Astrocyte (in vitro differentiated cells and primary cell): ENCODE measurements at regions not wholly inside any gene's neighbourhood (a gene's known extent, or its start where the extent isn't known, plus 50 kb on each side); places are given as distances from the start of the nearest gene placed in this dataset.

Experiments used
- DNase-seq: peaks from one replicate; pipeline ENCODE4 v3.0.0-alpha.2; 2010; ENCODE audit warnings: low read depth
- FAIRE-seq: peaks from 2 replicates; lab custom pipeline; 2011; peaks lifted over from hg19 to GRCh38; lab: Jason Lieb, UNC
- H2AFZ ChIP-seq: 2 replicates; pipeline ENCODE4 v1.6.0; 2012; ENCODE audit warnings: low read depth, low read length, inconsistent platforms
- H3K27ac ChIP-seq: 2 replicates; pipeline ENCODE4 v1.5.1; 2011; ENCODE audit warnings: low read depth, low read length, inconsistent platforms
- H3K27me3 ChIP-seq: 2 replicates; pipeline ENCODE4 v1.6.0; 2011; ENCODE audit warnings: low read length, inconsistent platforms; ENCODE audit not compliant: insufficient read depth
- H3K36me3 ChIP-seq: 2 replicates; pipeline ENCODE4 v1.5.1; 2011; ENCODE audit warnings: low read length, inconsistent platforms; ENCODE audit not compliant: insufficient read depth
- H3K4me1 ChIP-seq: 2 replicates; pipeline ENCODE4 v1.5.1; 2011; ENCODE audit warnings: low read length, inconsistent platforms; ENCODE audit not compliant: insufficient read depth
- H3K4me2 ChIP-seq: 2 replicates; pipeline ENCODE4 v1.6.0; 2012; ENCODE audit warnings: low read length, inconsistent platforms
- H3K4me3 ChIP-seq: 2 replicates; pipeline ENCODE4 v1.5.1; 2011; ENCODE audit warnings: low read depth, mild to moderate bottlenecking, low read length, inconsistent platforms; ENCODE audit not compliant: insufficient read depth
- H3K79me2 ChIP-seq: 2 replicates; pipeline ENCODE4 v1.6.0; 2012; ENCODE audit warnings: mild to moderate bottlenecking, low read length, inconsistent platforms; ENCODE audit not compliant: insufficient read depth
- H3K9ac ChIP-seq: 2 replicates; pipeline ENCODE4 v1.6.0; 2012; ENCODE audit warnings: mild to moderate bottlenecking, low read length, inconsistent platforms
- H3K9me3 ChIP-seq: 2 replicates; pipeline ENCODE4 v1.5.1; 2012; ENCODE audit warnings: low read depth, mild to moderate bottlenecking, low read length, inconsistent platforms; ENCODE audit not compliant: insufficient read depth
- H4K20me1 ChIP-seq: 2 replicates; pipeline ENCODE4 v1.6.0; 2012; ENCODE audit warnings: low read length, inconsistent platforms; ENCODE audit not compliant: insufficient read depth
- H3K27ac Mint-ChIP-seq: one replicate; pipeline ENCODE4 v1.8.0; 2021; ENCODE audit warnings: mild to moderate bottlenecking, mixed read lengths; ENCODE audit not compliant: unreplicated experiment
- H3K27me3 Mint-ChIP-seq: one replicate; pipeline ENCODE4 v1.8.0; 2021; ENCODE audit warnings: low read depth, mixed read lengths; ENCODE audit not compliant: unreplicated experiment
- H3K36me3 Mint-ChIP-seq: one replicate; pipeline ENCODE4 v1.8.0; 2021; ENCODE audit warnings: low read depth, mixed read lengths; ENCODE audit not compliant: unreplicated experiment
- H3K4me1 Mint-ChIP-seq: one replicate; pipeline ENCODE4 v1.8.0; 2021; ENCODE audit warnings: low read depth, mixed read lengths; ENCODE audit not compliant: unreplicated experiment
- H3K4me3 Mint-ChIP-seq: one replicate; pipeline ENCODE4 v1.8.0; 2021; ENCODE audit warnings: mild to moderate bottlenecking, moderate library complexity, mixed read lengths; ENCODE audit not compliant: unreplicated experiment
- H3K9me3 Mint-ChIP-seq: one replicate; pipeline ENCODE4 v1.8.0; 2021; ENCODE audit warnings: mild to moderate bottlenecking, mixed read lengths; ENCODE audit not compliant: unreplicated experiment
- EZH2 ChIP-seq: IDR thresholded peaks from 2 replicates; pipeline ENCODE4 v1.6.1; 2012; ENCODE audit warnings: mild to moderate bottlenecking, low read length, inconsistent platforms; ENCODE audit not compliant: insufficient read depth
- TF ChIP-seq, protein P1 (sequence below): IDR thresholded peaks from 2 replicates; pipeline ENCODE4 v1.5.1; 2011; ENCODE audit warnings: low read depth, mild to moderate bottlenecking, inconsistent platforms, low read length, moderate library complexity; ENCODE audit not compliant: insufficient read depth

DNA sequence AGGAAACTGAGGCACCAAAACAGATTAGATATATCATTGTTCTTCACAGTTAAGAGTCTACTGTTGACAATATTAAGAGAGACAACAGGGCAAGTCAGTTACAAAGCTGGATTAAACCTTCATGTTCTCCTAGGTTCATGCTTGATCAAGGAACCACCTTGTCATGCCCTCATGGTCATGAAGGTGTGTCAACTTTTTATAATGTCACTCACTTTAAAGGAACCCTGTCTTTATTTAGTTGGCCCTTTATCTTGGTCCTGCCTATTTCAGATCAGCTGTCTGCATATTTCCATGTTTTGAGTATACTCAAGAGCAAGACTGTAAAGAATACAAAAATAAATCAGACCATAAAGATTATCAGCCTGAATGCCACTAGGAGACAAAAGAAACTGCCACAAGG lies 140.2 kb upstream of the FAM241A start:
- no peak for TF ChIP-seq EZH2
- TF ChIP-seq, protein P1, sequence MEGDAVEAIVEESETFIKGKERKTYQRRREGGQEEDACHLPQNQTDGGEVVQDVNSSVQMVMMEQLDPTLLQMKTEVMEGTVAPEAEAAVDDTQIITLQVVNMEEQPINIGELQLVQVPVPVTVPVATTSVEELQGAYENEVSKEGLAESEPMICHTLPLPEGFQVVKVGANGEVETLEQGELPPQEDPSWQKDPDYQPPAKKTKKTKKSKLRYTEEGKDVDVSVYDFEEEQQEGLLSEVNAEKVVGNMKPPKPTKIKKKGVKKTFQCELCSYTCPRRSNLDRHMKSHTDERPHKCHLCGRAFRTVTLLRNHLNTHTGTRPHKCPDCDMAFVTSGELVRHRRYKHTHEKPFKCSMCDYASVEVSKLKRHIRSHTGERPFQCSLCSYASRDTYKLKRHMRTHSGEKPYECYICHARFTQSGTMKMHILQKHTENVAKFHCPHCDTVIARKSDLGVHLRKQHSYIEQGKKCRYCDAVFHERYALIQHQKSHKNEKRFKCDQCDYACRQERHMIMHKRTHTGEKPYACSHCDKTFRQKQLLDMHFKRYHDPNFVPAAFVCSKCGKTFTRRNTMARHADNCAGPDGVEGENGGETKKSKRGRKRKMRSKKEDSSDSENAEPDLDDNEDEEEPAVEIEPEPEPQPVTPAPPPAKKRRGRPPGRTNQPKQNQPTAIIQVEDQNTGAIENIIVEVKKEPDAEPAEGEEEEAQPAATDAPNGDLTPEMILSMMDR: no peak
- H2AFZ ChIP-seq: no peak overlapping the region
- H3K4me1 ChIP-seq: no peaks in the 10 kb centered on the region
- no peak overlapping the region for H3K4me3 Mint-ChIP-seq
- peaks cover 4% of the 10 kb centered on the region for H3K4me1 Mint-ChIP-seq
- no peak overlapping the region for H3K4me2 ChIP-seq
- H4K20me1 ChIP-seq: no peaks in the 10 kb centered on the region
- no peaks in the 10 kb centered on the region for H3K36me3 Mint-ChIP-seq
- H3K27me3 Mint-ChIP-seq: no peaks in the 10 kb centered on the region
- DNase-seq (no peak), FAIRE-seq (no peak)
- no peaks in the 10 kb centered on the region for H3K79me2 ChIP-seq
- no peak overlapping the region for H3K27ac Mint-ChIP-seq
- H3K27ac ChIP-seq: no peak overlapping the region
- no peaks in the 10 kb centered on the region for H3K9me3 Mint-ChIP-seq
- H3K27me3 ChIP-seq: no peaks in the 10 kb centered on the region
- H3K9me3 ChIP-seq: no peaks in the 10 kb centered on the region
- H3K4me3 ChIP-seq: no peak overlapping the region
- H3K36me3 ChIP-seq: no peaks in the 10 kb centered on the region
- H3K9ac ChIP-seq: no peak overlapping the region

DNA sequence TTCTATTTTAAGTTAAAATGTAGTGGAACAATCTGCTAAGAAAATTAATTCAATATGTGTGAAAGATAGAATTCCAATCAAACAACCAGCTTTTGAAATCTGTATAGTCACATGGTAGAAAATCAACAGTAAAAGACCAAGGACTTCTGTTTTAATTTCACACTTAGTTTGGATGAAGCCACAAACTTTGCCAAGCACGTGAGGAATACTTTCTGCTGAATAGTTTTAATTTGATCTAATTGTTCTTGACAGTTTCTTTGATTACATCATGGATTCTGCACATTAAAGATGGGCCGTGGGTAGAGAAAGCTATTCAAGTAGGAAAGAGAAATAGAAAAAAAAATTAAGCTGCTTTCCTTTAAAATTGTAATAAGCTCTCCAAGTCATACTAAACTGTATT lies 137.9 kb upstream of the FAM241A start:
- no peaks in the 10 kb centered on the region for H3K27me3 ChIP-seq
- no peaks in the 10 kb centered on the region for H3K36me3 ChIP-seq
- H3K79me2 ChIP-seq: no peaks in the 10 kb centered on the region
- H3K4me2 ChIP-seq: no peak overlapping the region
- H3K9me3 ChIP-seq: no peaks in the 10 kb centered on the region
- peaks cover under 1% of the 10 kb centered on the region for H3K4me1 Mint-ChIP-seq
- no peaks in the 10 kb centered on the region for H3K36me3 Mint-ChIP-seq
- H2AFZ ChIP-seq: no peak overlapping the region
- H3K4me3 Mint-ChIP-seq: no peak overlapping the region
- no peak overlapping the region for H3K9ac ChIP-seq
- FAIRE-seq (no peak), DNase-seq (no peak)
- no peaks in the 10 kb centered on the region for H3K9me3 Mint-ChIP-seq
- no peak overlapping the region for H3K4me3 ChIP-seq
- H3K27ac ChIP-seq: no peak overlapping the region
- TF ChIP-seq, protein P1: no peak
- TF ChIP-seq EZH2: no peak
- H3K27ac Mint-ChIP-seq: no peak overlapping the region
- no peaks in the 10 kb centered on the region for H3K27me3 Mint-ChIP-seq
- no peaks in the 10 kb centered on the region for H3K4me1 ChIP-seq
- H4K20me1 ChIP-seq: no peaks in the 10 kb centered on the region

DNA sequence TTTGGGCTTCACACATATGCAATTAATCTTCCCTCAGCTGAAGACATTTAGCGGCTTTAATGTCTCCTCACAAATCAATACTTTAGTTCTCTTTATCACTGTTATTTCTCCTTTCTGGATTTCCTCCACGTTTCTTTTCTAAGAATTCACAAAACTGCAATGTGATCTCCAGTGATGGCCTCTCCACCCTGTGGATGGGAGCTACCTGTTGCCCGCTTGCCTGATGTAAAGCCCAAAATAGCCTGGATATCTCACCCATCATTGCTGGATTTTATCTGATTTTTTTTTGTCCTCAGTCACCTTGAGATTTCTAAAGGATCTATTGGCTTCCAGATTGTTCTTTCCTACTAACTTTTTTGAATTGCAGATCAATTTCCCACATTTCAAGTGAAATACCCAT lies 129.3 kb upstream of the FAM241A start:
- Histone ChIP-seq H3K36me3 (no peaks in the 10 kb centered on the region), H3K4me3 (no peak overlapping the region), H3K79me2 (no peaks in the 10 kb centered on the region), H2AFZ (no peak overlapping the region), H3K4me2 (no peak overlapping the region), H3K27me3 (no peaks in the 10 kb centered on the region), H3K9me3 (no peaks in the 10 kb centered on the region), H3K4me1 (no peaks in the 10 kb centered on the region), H3K9ac (no peak overlapping the region), H4K20me1 (no peaks in the 10 kb centered on the region), H3K27ac (no peak overlapping the region)
- H3K4me1 Mint-ChIP-seq: no peaks in the 10 kb centered on the region
- H3K27me3 Mint-ChIP-seq: no peaks in the 10 kb centered on the region
- H3K27ac Mint-ChIP-seq: no peak overlapping the region
- DNase-seq (no peak), FAIRE-seq (no peak)
- TF ChIP-seq, protein P1: no peak
- no peak for TF ChIP-seq EZH2
- no peak overlapping the region for H3K4me3 Mint-ChIP-seq
- no peaks in the 10 kb centered on the region for H3K36me3 Mint-ChIP-seq
- H3K9me3 Mint-ChIP-seq: no peaks in the 10 kb centered on the region
